ENCODE measurements at regions not wholly inside any gene's neighbourhood (a gene's known extent, or its start where the extent isn't known, plus 50 kb on each side); places are given as distances from the start of the nearest gene placed in this dataset.
"Not testable (repeated sequence)": the region's sequence is repeated elsewhere in the genome, so short reads cannot be mapped to it uniquely, and the experiment has no call there.

- H2BK12ac ChIP-seq (ENCODE audit: insufficient read length, low read depth, low read length); H3K4me1 ChIP-seq (ENCODE audit: insufficient read depth, low read length); H3K9me3 ChIP-seq (ENCODE audit: control insufficient read depth, low read depth, low read length); H3K18ac ChIP-seq (ENCODE audit: insufficient read length, low read depth, low read length); H4K91ac ChIP-seq (ENCODE audit: insufficient read length, low read depth, low read length); DNase-seq; H3K27me3 ChIP-seq (ENCODE audit: insufficient read depth, low read length); H4K8ac ChIP-seq (replicated peaks; ENCODE audit: insufficient read length, low read depth, low read length); H4K20me1 ChIP-seq (ENCODE audit: control insufficient read depth, insufficient read depth, insufficient read length); H2BK5ac ChIP-seq (ENCODE audit: insufficient read length, low read length); H3K14ac ChIP-seq (ENCODE audit: insufficient read depth, low read length); H3K9ac ChIP-seq (ENCODE audit: extremely low read depth, insufficient read length, low read length); H3T11ph ChIP-seq (ENCODE audit: low read length); H3K23ac ChIP-seq (ENCODE audit: insufficient read length, low read depth, low read length); H3K79me2 ChIP-seq (ENCODE audit: insufficient read depth, low read length); H3K27ac ChIP-seq (ENCODE audit: insufficient read length, low read depth, low read length); H3K4me1 Mint-ChIP-seq; H3K4ac ChIP-seq (ENCODE audit: low read depth, low read length); H3K4me3 Mint-ChIP-seq; H3K56ac ChIP-seq (ENCODE audit: insufficient read length, low read depth, low read length); H2BK20ac ChIP-seq (ENCODE audit: low read depth, low read length, poor library complexity, severe bottlenecking); H2AFZ ChIP-seq (ENCODE audit: low read length); H4K5ac ChIP-seq (ENCODE audit: insufficient read length, low read depth, low read length); H2BK120ac ChIP-seq (ENCODE audit: low read depth, low read length, poor library complexity, severe bottlenecking); H3K23me2 ChIP-seq (ENCODE audit: insufficient read length, low read depth, low read length, poor library complexity, severe bottlenecking); H3K27ac Mint-ChIP-seq; H2BK15ac ChIP-seq (ENCODE audit: low read depth, low read length); H3K79me1 ChIP-seq (ENCODE audit: insufficient read depth, low read depth, low read length, poor library complexity, severe bottlenecking); H2AK5ac ChIP-seq (ENCODE audit: insufficient read length, low read length); H3K4me2 ChIP-seq (ENCODE audit: insufficient read depth, insufficient read length, low read length); H3K27me3 Mint-ChIP-seq (ENCODE audit: low read depth): not testable (repeated sequence)
- WGBS (ENCODE audit: extremely low coverage, insufficient read length, low lambda C conversion rate) = no CpG with 5 or more reads among the region's 1 CpG
- Mint-ChIP-seq H3K9me3 (peaks cover 47 to 50% of the 10 kb centered on the region in 2 experiments), H3K36me3 (ENCODE audit: insufficient read depth in 1 of 3, low read depth in 3 of 3) (peaks cover 12 to 27% (median 26%) of the 10 kb centered on the region in 3 experiments)
Measured at GRCh38 chr10:109809954-109810353, 113.4 kb downstream of the XPNPEP1 start.

- not testable (repeated sequence) for H3K27ac ChIP-seq (ENCODE audit: insufficient read length, low read depth, low read length); H3K79me2 ChIP-seq (ENCODE audit: insufficient read depth, low read length); H3K9me3 ChIP-seq (ENCODE audit: control insufficient read depth, low read depth, low read length); H3K18ac ChIP-seq (ENCODE audit: insufficient read length, low read depth, low read length); H2AK5ac ChIP-seq (ENCODE audit: insufficient read length, low read length); H4K8ac ChIP-seq (replicated peaks; ENCODE audit: insufficient read length, low read depth, low read length); H3K27ac Mint-ChIP-seq; H3K56ac ChIP-seq (ENCODE audit: insufficient read length, low read depth, low read length); H3K79me1 ChIP-seq (ENCODE audit: insufficient read depth, low read depth, low read length, poor library complexity, severe bottlenecking); H3K4me2 ChIP-seq (ENCODE audit: insufficient read depth, insufficient read length, low read length); H2BK12ac ChIP-seq (ENCODE audit: insufficient read length, low read depth, low read length); H3K23me2 ChIP-seq (ENCODE audit: insufficient read length, low read depth, low read length, poor library complexity, severe bottlenecking); H3K4ac ChIP-seq (ENCODE audit: low read depth, low read length); H4K91ac ChIP-seq (ENCODE audit: insufficient read length, low read depth, low read length); H2BK5ac ChIP-seq (ENCODE audit: insufficient read length, low read length); H3T11ph ChIP-seq (ENCODE audit: low read length); H4K20me1 ChIP-seq (ENCODE audit: control insufficient read depth, insufficient read depth, insufficient read length); H2BK20ac ChIP-seq (ENCODE audit: low read depth, low read length, poor library complexity, severe bottlenecking); H2BK120ac ChIP-seq (ENCODE audit: low read depth, low read length, poor library complexity, severe bottlenecking); H2BK15ac ChIP-seq (ENCODE audit: low read depth, low read length); H3K4me3 Mint-ChIP-seq; H3K9ac ChIP-seq (ENCODE audit: extremely low read depth, insufficient read length, low read length); H3K27me3 Mint-ChIP-seq (ENCODE audit: low read depth); DNase-seq; H3K23ac ChIP-seq (ENCODE audit: insufficient read length, low read depth, low read length); H3K27me3 ChIP-seq (ENCODE audit: insufficient read depth, low read length); H3K4me1 Mint-ChIP-seq; H4K5ac ChIP-seq (ENCODE audit: insufficient read length, low read depth, low read length); H3K14ac ChIP-seq (ENCODE audit: insufficient read depth, low read length); H3K4me1 ChIP-seq (ENCODE audit: insufficient read depth, low read length); H2AFZ ChIP-seq (ENCODE audit: low read length)
- no CpG with 5 or more reads among the region's 14 CpGs for WGBS (ENCODE audit: extremely low coverage, insufficient read length, low lambda C conversion rate)
- H3K9me3 Mint-ChIP-seq = peaks cover 27 to 42% of the 10 kb centered on the region in 2 experiments
- peaks cover 3 to 28% (median 12%) of the 10 kb centered on the region in 3 experiments; a peak in 6 of 7 replicates for H3K36me3 Mint-ChIP-seq (ENCODE audit: insufficient read depth in 1 of 3, low read depth in 3 of 3)
Measured at GRCh38 chr10:109801191-109801590, 122.1 kb downstream of the XPNPEP1 start.

All from H9 (cell line).